Heart right ventricle (tissue), 16 donors: ENCODE measurements at regions not wholly inside any gene's neighbourhood (a gene's known extent, or its start where the extent isn't known, plus 50 kb on each side); places are given as distances from the start of the nearest gene placed in this dataset.

Experiments
- ATAC-seq, 8 donors: fragments of 200-7000 bp; cut with Tn5 transposase; one replicate each; pipeline ENCODE4 v1.9.1; 2020; ENCODE audit warnings: mild to moderate bottlenecking in 8 of 8, moderate library complexity in 8 of 8, moderate number of reproducible peaks in 1 of 8
- DNase-seq, 2 donors: peaks; one replicate each; pipeline ENCODE4 v3.0.0-alpha.2; 2020
- H3K27ac ChIP-seq, 10 donors: fragments of 200-600 bp; sonication (generic) in 2 of 10; one replicate each; pipeline versions ENCODE4 v1.5.0 to v1.8.0; 2020 to 2022; ENCODE audit warnings: mild to moderate bottlenecking in 3 of 10
- H3K27me3 ChIP-seq, 7 donors: fragments of 200-600 bp; one replicate each; pipeline ENCODE4 v1.8.0; 2021 to 2022; ENCODE audit warnings: mild to moderate bottlenecking in 2 of 7
- H3K36me3 ChIP-seq, 9 donors: fragments of 200-600 bp; sonication (generic) in 1 of 9; one replicate each; pipeline versions ENCODE4 v1.5.0 to v1.8.0; 2020 to 2022; ENCODE audit warnings: mild to moderate bottlenecking in 2 of 9
- H3K4me1 ChIP-seq, 9 donors: fragments of 200-600 bp; sonication (generic) in 1 of 9; one replicate each; pipeline versions ENCODE4 v1.5.0 to v1.8.0; 2020 to 2022; ENCODE audit warnings: mild to moderate bottlenecking in 4 of 9
- H3K4me3 ChIP-seq, 10 donors: fragments of 200-600 bp; sonication (generic) in 2 of 10; one replicate each; pipeline versions ENCODE4 v1.5.0 to v1.8.0; 2020 to 2022; ENCODE audit warnings: mild to moderate bottlenecking in 7 of 10, moderate library complexity in 2 of 10
- H3K9me3 ChIP-seq, 11 donors: fragments of 200-600 bp in 10 of 11; sonication (generic) in 2 of 11; one replicate each; pipeline versions ENCODE4 v1.5.0 to v1.8.0; 2013 to 2022; ENCODE audit warnings: mild to moderate bottlenecking in 2 of 11, control low read depth in 1 of 11, moderate library complexity in 1 of 11
- WGBS, 2 donors: extraction: QIAGEN DNeasy Blood & Tissue Kit; methylation state at CpG; one replicate each; pipeline ENCODE4 v1.1.7; 2013; ENCODE audit warnings: inconsistent platforms in 1 of 2; 5-methylcytosine and 5-hydroxymethylcytosine counted together
- intact Hi-C, 10 donors: fragments of 100-400 bp; cut with DNase I; formaldehyde crosslinking; loops; one replicate each; pipeline versions ENCODE4 v1.11.1 to v1.14.2; 2022
- TF ChIP-seq, protein P1 (sequence below), 9 donors: fragments of 200-600 bp; sonication (generic) in 2 of 9; IDR thresholded peaks; one replicate each; pipeline versions ENCODE4 v1.5.0 to v1.8.0; 2021 to 2022; ENCODE audit warnings: antibody characterized with exemption in 9 of 9, mild to moderate bottlenecking in 5 of 9, moderate library complexity in 1 of 9
- donor health status: Arrhythmogenic right ventricular cardiomyopathy.
- donor health status: ischemic (EF 13 %, LVEDD 7.1; RV severe dilation, severe dysfunction).
- donor health status: healthy with polysubstance abuse.
- donor health status: DM: no; HTN: yes; CAD: no.
- donor health status: DM: no; HTN: no; CAD: no.
- donor health status: ischemic (EF 25% LVEDD 6.9; RV normal size, moderate dysfunction).
- donor health status: ischemic (EF 25% LVEDD 5.7; RV mildly dilated, moderate dysfunction).
- donor health status: healthy.
- donor health status: DM: yes; HTN: yes; CAD: no.
- donor health status: Ischemic cardiomyopathy.
- donor health status: ischemic (EF 35%, LVEDD 5.7; RV mildly dilated, moderate dysfunction).
- donor health status: nonischemic (EF 11% LVEDD 7.7; RV severe dilation, severe dysfunction).
- donor health status: DM: yes; HTN: yes; CAD: no.
- donor health status: PGD.
- donor health status: ischemic (EF 29% LVEDD 5.4; RV normal size, mild dysfunction).
- donor health status: nonischemic (EF 23%, LVEDD 6.1; RV moderate dilation, normal function).

GRCh38 chr10:113427236-113427735 is 125.6 kb upstream of the HABP2 start:
- Histone ChIP-seq H3K4me1 (peaks cover 0 to 17% (median 10%) of the 10 kb centered on the region in 9 donors), H3K36me3 (no peaks in the 10 kb centered on the region), H3K9me3 (peaks cover 0 to 9% (median 0%) of the 10 kb centered on the region in 11 donors), H3K4me3 (no peak overlapping the region), H3K27ac (no peak overlapping the region), H3K27me3 (peaks cover 0 to 6% (median 0%) of the 10 kb centered on the region in 7 donors)
- ATAC-seq (no peak), DNase-seq (no peak)
- whole genome bisulfite sequencing, 2 donors = 79 to 83% methylated on average over 4 of the region's 4 CpGs
- TF ChIP-seq, protein P1, sequence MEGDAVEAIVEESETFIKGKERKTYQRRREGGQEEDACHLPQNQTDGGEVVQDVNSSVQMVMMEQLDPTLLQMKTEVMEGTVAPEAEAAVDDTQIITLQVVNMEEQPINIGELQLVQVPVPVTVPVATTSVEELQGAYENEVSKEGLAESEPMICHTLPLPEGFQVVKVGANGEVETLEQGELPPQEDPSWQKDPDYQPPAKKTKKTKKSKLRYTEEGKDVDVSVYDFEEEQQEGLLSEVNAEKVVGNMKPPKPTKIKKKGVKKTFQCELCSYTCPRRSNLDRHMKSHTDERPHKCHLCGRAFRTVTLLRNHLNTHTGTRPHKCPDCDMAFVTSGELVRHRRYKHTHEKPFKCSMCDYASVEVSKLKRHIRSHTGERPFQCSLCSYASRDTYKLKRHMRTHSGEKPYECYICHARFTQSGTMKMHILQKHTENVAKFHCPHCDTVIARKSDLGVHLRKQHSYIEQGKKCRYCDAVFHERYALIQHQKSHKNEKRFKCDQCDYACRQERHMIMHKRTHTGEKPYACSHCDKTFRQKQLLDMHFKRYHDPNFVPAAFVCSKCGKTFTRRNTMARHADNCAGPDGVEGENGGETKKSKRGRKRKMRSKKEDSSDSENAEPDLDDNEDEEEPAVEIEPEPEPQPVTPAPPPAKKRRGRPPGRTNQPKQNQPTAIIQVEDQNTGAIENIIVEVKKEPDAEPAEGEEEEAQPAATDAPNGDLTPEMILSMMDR (IDR thresholded peaks at IDR 0.05) = no peak
- intact Hi-C loops = no loop called here

GRCh38 chr10:113427811-113428558 is 124.9 kb upstream of the HABP2 start:
- TF ChIP-seq, protein P1 (IDR thresholded peaks at IDR 0.05) = no peak
- Histone ChIP-seq H3K4me1 (peaks cover 0 to 17% (median 10%) of the 10 kb centered on the region in 9 donors), H3K27ac (no peak overlapping the region), H3K36me3 (no peaks in the 10 kb centered on the region), H3K4me3 (no peak overlapping the region), H3K9me3 (peaks cover 0 to 9% (median 0%) of the 10 kb centered on the region in 11 donors), H3K27me3 (peaks cover 0 to 5% (median 0%) of the 10 kb centered on the region in 7 donors)
- DNase-seq (no peak), ATAC-seq (no peak)
- WGBS, 2 donors = 77 to 83% methylated on average over 5 of the region's 5 CpGs
- intact Hi-C loops = no loop called here

DNA sequence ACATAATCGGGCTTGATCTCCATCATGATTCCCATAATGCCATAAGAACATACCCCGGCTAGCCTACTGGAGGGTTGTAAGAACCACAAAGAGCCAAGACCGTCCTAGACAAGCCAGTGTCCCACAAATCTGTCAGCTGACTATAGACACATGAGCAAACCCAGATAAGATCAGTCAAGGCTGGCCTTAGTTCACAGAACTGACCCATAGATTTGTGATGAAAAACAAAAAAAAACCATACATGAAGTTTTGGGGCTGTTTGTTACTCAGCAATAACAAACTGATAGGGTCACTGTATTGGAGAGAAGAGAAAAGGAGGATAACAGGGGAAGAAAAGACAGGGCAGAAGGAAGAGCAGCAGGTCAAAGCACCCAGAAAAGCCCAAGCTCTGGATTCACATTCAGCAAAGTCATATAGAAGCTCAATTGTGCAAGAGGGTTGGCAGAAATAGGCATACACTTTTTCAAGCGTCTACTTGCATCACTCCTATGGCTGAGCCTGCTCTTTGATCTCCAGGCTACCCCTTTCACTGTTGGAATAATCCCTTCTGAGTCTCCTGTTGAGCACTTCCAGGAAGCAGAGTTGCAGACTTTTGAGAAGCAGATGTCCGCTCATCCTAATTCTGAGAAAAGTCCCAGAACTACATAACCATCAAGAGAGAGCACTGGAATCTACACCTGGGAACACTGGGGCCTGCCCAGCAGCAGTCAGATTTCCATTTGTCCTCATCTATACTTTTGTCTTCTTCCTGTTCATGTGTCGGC is 122.0 kb upstream of the HABP2 start:
- no peak for ATAC-seq
- Histone ChIP-seq H3K27ac (no peak overlapping the region), H3K27me3 (no peaks in the 10 kb centered on the region), H3K36me3 (no peaks in the 10 kb centered on the region), H3K4me3 (no peak overlapping the region), H3K9me3 (peaks cover 0 to 16% (median 0%) of the 10 kb centered on the region in 11 donors), H3K4me1 (peaks cover 0 to 2% (median 0%) of the 10 kb centered on the region in 9 donors)
- no peak for DNase-seq
- TF ChIP-seq, protein P1 (IDR thresholded peaks at IDR 0.05) = no peak
- intact Hi-C loops = no loop called here
- WGBS, 2 donors = 86 to 94% methylated on average over 6 of the region's 6 CpGs

GRCh38 chr10:113431398-113432160 is 121.3 kb upstream of the HABP2 start:
- ATAC-seq = no peak
- TF ChIP-seq, protein P1 (IDR thresholded peaks at IDR 0.05) = no peak
- no peak for DNase-seq
- no peaks in the 10 kb centered on the region for H3K36me3 ChIP-seq
- H3K27me3 ChIP-seq = peaks cover 0 to 5% (median 0%) of the 10 kb centered on the region in 7 donors
- WGBS, 2 donors = 51 to 53% methylated on average over 16 of the region's 16 CpGs
- H3K4me3 ChIP-seq = no peak overlapping the region
- intact Hi-C loops = no loop called here
- no peaks in the 10 kb centered on the region for H3K4me1 ChIP-seq
- no peak overlapping the region for H3K27ac ChIP-seq
- H3K9me3 ChIP-seq = peaks cover 0 to 16% (median 0%) of the 10 kb centered on the region in 11 donors
